ENCODE measurements at regions not wholly inside any gene's neighbourhood (a gene's known extent, or its start where the extent isn't known, plus 50 kb on each side); places are given as distances from the start of the nearest gene placed in this dataset.
A peak's percentile ranks its signal among the peaks of the same experiment; 100 is the strongest.
"Not testable (repeated sequence)": the region's sequence is repeated elsewhere in the genome, so short reads cannot be mapped to it uniquely, and the experiment has no call there.

- DNase-seq (ENCODE audit: low spot score) = peak; percentile 95
Measured at GRCh38 chr17:19470530-19471261, 59.7 kb downstream of the RNF112 start.

DNA sequence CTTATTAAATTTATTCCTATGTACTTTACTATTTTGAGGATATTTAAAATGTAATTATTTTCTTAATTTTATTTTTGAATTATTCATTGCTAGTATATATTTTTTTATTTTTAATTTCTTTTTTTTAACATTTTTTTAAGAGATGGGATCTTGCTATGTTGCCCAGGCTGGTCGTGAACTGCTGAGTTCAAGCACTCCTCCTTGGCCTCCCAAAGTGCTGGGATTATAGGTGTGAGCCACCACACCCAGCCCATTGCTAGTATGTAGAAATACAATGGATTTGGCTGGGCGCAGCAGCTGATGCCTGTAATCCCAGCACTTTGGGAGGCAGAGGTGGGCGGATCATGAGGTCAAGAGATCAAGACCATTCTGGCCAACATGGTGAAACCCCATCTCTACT is 59.2 kb upstream of the SLC47A1 start:
- not testable (repeated sequence) for DNase-seq (ENCODE audit: low spot score)

- not testable (repeated sequence) for DNase-seq (ENCODE audit: low spot score)
Measured at GRCh38 chr17:19475800-19476199, 57.9 kb upstream of the SLC47A1 start.

- DNase-seq (ENCODE audit: low spot score) = peak; percentile 84
Measured at GRCh38 chr17:19482576-19482975, 51.1 kb upstream of the SLC47A1 start.

Data from umbilical cord (tissue), 1 donor.